Esophagus squamous epithelium (tissue), 5 donors: ENCODE measurements at regions not wholly inside any gene's neighbourhood (a gene's known extent, or its start where the extent isn't known, plus 50 kb on each side); places are given as distances from the start of the nearest gene placed in this dataset.

Experiments
- DNase-seq: peaks from one replicate; lab custom pipeline; 2025; lab: John Stamatoyannopoulos, UW
- H3K27ac ChIP-seq, 4 donors: fragments of 200-600 bp; sonication (generic); one replicate each; pipeline ENCODE4 v1.5.1; 2016 to 2019; ENCODE audit warnings: mild to moderate bottlenecking in 1 of 4
- H3K27me3 ChIP-seq, 4 donors: fragments of 200-600 bp; sonication (generic); 1 replicate in 3 of 4; 2 replicates in 1 of 4; pipeline versions ENCODE4 v1.5.1 to v1.6.0; 2017 to 2021; ENCODE audit warnings: antibody characterized with exemption in 1 of 4
- H3K36me3 ChIP-seq, 3 donors: fragments of 200-600 bp; sonication (generic); one replicate each; pipeline ENCODE4 v1.5.1; 2016 to 2019
- H3K4me1 ChIP-seq, 3 donors: fragments of 200-600 bp; sonication (generic); one replicate each; pipeline ENCODE4 v1.5.1; 2017 to 2019
- H3K4me3 ChIP-seq, 4 donors: fragments of 200-600 bp; sonication (generic); 1 replicate in 3 of 4; 2 replicates in 1 of 4; pipeline ENCODE4 v1.5.1; 2016 to 2019; ENCODE audit warnings: mild to moderate bottlenecking in 2 of 4, moderate library complexity in 1 of 4
- H3K9me3 ChIP-seq, 3 donors: fragments of 200-600 bp; sonication (generic); one replicate each; pipeline ENCODE4 v1.5.1; 2016 to 2019
- POLR2A ChIP-seq, 4 donors: fragments of 450-650 bp; IDR thresholded peaks; one replicate each; pipeline ENCODE4 v1.6.1; 2017; ENCODE audit warnings: antibody characterized with exemption in 4 of 4, mild to moderate bottlenecking in 4 of 4, moderate library complexity in 3 of 4
- WGBS, 2 donors: methylation state at CpG; one replicate each; pipeline ENCODE4 v1.1.5; 2018; 5-methylcytosine and 5-hydroxymethylcytosine counted together
- intact Hi-C: fragments of 100-400 bp; cut with DNase I; formaldehyde crosslinking; loops from one replicate; pipeline ENCODE4 v1.15.0; 2022
- small RNA-seq, 4 donors: library from RNA; depleted of rRNA; stranded (forward); fragments of <200 nt; gene quantifications; one replicate each; pipeline ENCODE3, GENCODE V24; 2016
- TF ChIP-seq, protein P1 (sequence below), 6 experiments: fragments of 450-650 bp in 4 of 6; fragments of 200-600 bp in 2 of 6; sonication (generic) in 2 of 6; IDR thresholded peaks; one replicate each; pipeline ENCODE4 v1.5.1; 2016 to 2019; ENCODE audit warnings: antibody characterized with exemption in 6 of 6, mild to moderate bottlenecking in 4 of 6, moderate library complexity in 4 of 6
- donor health status: DM: yes; HTN: yes; CAD: no.

DNA sequence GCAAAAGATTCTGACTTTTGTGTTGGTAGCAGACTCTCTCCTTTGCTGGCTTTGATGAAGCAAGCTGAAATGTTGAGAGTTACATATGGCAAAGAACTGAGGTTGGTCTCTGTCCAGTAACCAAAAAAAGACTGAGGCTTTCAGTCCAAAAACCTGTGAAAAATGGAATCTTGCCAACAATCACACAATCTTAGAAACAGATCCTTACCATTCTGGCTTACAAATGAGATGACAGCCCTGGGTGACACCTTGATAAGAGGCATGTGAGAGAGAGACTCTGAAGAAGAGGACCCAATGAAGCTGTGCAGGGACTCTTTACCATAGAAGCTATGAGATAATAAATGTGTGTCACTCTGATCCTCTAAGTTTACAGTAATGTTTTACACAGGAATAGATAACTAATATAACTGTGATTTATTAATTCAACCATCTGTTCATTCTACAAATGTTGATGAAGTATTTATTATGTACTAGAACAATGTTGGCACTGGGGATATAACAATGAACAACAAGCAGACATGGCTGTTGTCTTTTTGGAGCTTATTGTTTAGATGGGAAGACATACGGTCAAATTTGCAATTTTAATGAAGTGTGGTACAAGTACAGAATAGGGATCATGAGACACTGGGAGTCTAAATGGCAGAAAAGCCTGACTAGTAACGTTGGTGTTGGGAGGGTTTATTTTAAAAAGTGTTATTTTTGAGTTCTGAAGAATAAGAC is 251.0 kb downstream of the OLFM3 start:
- intact Hi-C loops: no loop called here
- no peak overlapping the region for H3K27ac ChIP-seq
- no peaks in the 10 kb centered on the region for H3K9me3 ChIP-seq
- no peaks in the 10 kb centered on the region for H3K36me3 ChIP-seq
- TF ChIP-seq, protein P1, sequence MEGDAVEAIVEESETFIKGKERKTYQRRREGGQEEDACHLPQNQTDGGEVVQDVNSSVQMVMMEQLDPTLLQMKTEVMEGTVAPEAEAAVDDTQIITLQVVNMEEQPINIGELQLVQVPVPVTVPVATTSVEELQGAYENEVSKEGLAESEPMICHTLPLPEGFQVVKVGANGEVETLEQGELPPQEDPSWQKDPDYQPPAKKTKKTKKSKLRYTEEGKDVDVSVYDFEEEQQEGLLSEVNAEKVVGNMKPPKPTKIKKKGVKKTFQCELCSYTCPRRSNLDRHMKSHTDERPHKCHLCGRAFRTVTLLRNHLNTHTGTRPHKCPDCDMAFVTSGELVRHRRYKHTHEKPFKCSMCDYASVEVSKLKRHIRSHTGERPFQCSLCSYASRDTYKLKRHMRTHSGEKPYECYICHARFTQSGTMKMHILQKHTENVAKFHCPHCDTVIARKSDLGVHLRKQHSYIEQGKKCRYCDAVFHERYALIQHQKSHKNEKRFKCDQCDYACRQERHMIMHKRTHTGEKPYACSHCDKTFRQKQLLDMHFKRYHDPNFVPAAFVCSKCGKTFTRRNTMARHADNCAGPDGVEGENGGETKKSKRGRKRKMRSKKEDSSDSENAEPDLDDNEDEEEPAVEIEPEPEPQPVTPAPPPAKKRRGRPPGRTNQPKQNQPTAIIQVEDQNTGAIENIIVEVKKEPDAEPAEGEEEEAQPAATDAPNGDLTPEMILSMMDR (IDR thresholded peaks at IDR 0.05): no peak
- no peak for TF ChIP-seq POLR2A (IDR thresholded peaks at IDR 0.05)
- 33 to 38% methylated on average over 2 of the region's 2 CpGs for whole genome bisulfite sequencing, 2 donors
- no peak overlapping the region for H3K4me3 ChIP-seq
- DNase-seq: no peak
- no peaks in the 10 kb centered on the region for H3K4me1 ChIP-seq
- H3K27me3 ChIP-seq: no peaks in the 10 kb centered on the region

DNA sequence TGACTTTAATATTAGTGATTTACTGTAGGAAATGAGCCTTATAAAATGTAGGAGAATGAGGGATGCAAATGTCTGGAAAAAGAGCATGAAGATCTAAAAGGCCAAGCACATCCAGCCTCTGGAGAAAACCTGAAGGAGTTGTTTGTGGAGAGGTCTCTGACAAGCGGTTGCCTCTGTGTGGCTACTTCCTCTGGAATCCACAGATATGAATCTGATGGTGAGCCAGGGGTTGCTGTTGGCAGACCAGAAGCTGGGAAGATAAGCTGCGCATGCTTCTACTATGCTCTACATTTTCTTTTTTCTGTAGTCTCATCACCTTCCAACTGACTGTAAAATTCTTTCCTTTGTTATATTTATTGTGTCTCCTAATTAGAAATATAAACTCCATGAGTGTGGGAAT is 248.6 kb downstream of the OLFM3 start:
- no peaks in the 10 kb centered on the region for H3K36me3 ChIP-seq
- no peaks in the 10 kb centered on the region for H3K9me3 ChIP-seq
- no peaks in the 10 kb centered on the region for H3K4me1 ChIP-seq
- no peak for TF ChIP-seq POLR2A (IDR thresholded peaks at IDR 0.05)
- TF ChIP-seq, protein P1 (IDR thresholded peaks at IDR 0.05): no peak
- no peak for DNase-seq
- no peak overlapping the region for H3K27ac ChIP-seq
- no peak overlapping the region for H3K4me3 ChIP-seq
- intact Hi-C loops: no loop called here
- H3K27me3 ChIP-seq: no peaks in the 10 kb centered on the region
- WGBS, 2 donors: 71 to 81% methylated on average over 2 of the region's 2 CpGs

Small RNA genes lying in the stretch of these regions (small RNA-seq; reads per million reads assigned to genes)
- gene RNU6-965P: 0 reads per million in 4 donors
